ENCODE measurements at regions not wholly inside any gene's neighbourhood (a gene's known extent, or its start where the extent isn't known, plus 50 kb on each side); places are given as distances from the start of the nearest gene placed in this dataset.
"Not testable (repeated sequence)": the region's sequence is repeated elsewhere in the genome, so short reads cannot be mapped to it uniquely, and the experiment has no call there.

DNA sequence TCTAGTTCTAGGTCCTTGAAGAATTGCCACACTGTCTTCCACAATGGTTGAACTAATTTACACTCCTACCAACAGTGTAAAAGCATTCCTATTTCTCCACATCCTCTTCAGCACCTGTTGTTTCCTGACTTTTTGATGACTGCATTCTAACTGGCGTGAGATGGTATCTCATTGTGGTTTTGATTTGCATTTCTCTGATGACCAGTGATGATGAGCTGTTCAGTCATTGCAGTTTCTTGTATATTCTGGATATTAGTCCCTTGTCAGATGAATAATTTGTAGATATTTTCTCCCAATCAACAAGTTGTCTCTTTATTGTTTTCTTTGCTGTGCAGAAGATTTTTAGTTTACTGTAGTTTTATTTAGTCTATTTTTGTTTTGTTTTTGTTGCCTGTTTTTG, 812.3 kb upstream of the ACO1 start:
- H3K9me3 Mint-ChIP-seq: peaks cover 9 to 19% of the 10 kb centered on the region in 2 donors
- DNase-seq, H3K27me3 Mint-ChIP-seq, H3K4me3 Mint-ChIP-seq, H3K4me1 Mint-ChIP-seq, ATAC-seq, H3K27ac Mint-ChIP-seq: not testable (repeated sequence)

GRCh38 chr9:31573561-31573960, 810.9 kb upstream of the ACO1 start:
- Mint-ChIP-seq H3K4me1 (peaks cover 5% of the 10 kb centered on the region), H3K27ac (no peak overlapping the region), H3K4me3 (no peak overlapping the region), H3K27me3 (no peaks in the 10 kb centered on the region), H3K9me3 (peaks cover 9 to 19% of the 10 kb centered on the region in 2 donors)
- ATAC-seq (no peak), DNase-seq (no peak)

GRCh38 chr9:31574006-31574765, 810.3 kb upstream of the ACO1 start:
- H3K4me3 Mint-ChIP-seq: no peak overlapping the region
- no peak overlapping the region for H3K27ac Mint-ChIP-seq
- ATAC-seq (no peak), DNase-seq (no peak)
- H3K27me3 Mint-ChIP-seq: no peaks in the 10 kb centered on the region
- peaks cover 5% of the 10 kb centered on the region for H3K4me1 Mint-ChIP-seq
- H3K9me3 Mint-ChIP-seq: peaks cover 9 to 19% of the 10 kb centered on the region in 2 donors

- DNase-seq (no peak), ATAC-seq (no peak)
- H3K4me3 Mint-ChIP-seq: no peak overlapping the region
- no peak overlapping the region for H3K27ac Mint-ChIP-seq
- H3K27me3 Mint-ChIP-seq: no peaks in the 10 kb centered on the region
- H3K9me3 Mint-ChIP-seq: peaks cover 0 to 10% of the 10 kb centered on the region in 2 donors
- no peaks in the 10 kb centered on the region for H3K4me1 Mint-ChIP-seq
These were observed 802.4 kb upstream of the ACO1 start for GRCh38 chr9:31582071-31582470.

GRCh38 chr9:31582561-31582960, 801.9 kb upstream of the ACO1 start:
- H3K27ac Mint-ChIP-seq: no peak overlapping the region
- no peaks in the 10 kb centered on the region for H3K4me1 Mint-ChIP-seq
- no peak for ATAC-seq
- no peak for DNase-seq
- H3K27me3 Mint-ChIP-seq: no peaks in the 10 kb centered on the region
- H3K4me3 Mint-ChIP-seq: no peak overlapping the region
- H3K9me3 Mint-ChIP-seq: peaks cover 0 to 10% of the 10 kb centered on the region in 2 donors

DNA sequence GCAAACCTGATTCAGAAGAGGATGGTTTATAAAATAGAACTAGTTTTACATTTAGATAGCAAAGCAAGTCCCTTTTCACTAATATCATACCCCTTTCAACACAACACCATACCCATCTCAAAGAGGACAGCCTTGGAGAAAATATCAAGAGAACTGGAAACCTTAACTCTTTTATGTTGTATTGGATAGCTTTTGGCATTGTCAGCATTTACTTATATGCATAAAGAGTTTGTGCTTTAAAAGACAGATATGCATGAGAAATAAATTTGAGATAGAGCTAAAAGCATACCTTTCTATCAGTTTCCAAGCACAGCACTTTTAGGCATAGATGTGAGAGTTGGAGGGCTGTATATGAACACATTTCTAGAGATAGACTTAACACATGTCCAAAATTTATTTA, 799.3 kb upstream of the ACO1 start:
- H3K4me3 Mint-ChIP-seq: no peak overlapping the region
- H3K27ac Mint-ChIP-seq: no peak overlapping the region

GRCh38 chr9:31587146-31587545, 797.3 kb upstream of the ACO1 start:
- H3K4me3 Mint-ChIP-seq: no peak overlapping the region
- no peak for DNase-seq
- no peaks in the 10 kb centered on the region for H3K27me3 Mint-ChIP-seq
- no peak for ATAC-seq
- H3K27ac Mint-ChIP-seq: peak overlapping the region in 1 of 2 donors; percentile 74
- peaks cover 0 to 10% of the 10 kb centered on the region in 2 donors for H3K9me3 Mint-ChIP-seq
- no peaks in the 10 kb centered on the region for H3K4me1 Mint-ChIP-seq

More for the DNA sequence above, 799.3 kb upstream of the ACO1 start:
- H3K27me3 Mint-ChIP-seq: no peaks in the 10 kb centered on the region
- ATAC-seq: no peak
- no peaks in the 10 kb centered on the region for H3K4me1 Mint-ChIP-seq
- H3K9me3 Mint-ChIP-seq: peaks cover 0 to 10% of the 10 kb centered on the region in 2 donors
- DNase-seq: no peak

- Mint-ChIP-seq H3K27ac (no peak overlapping the region), H3K4me1 (no peaks in the 10 kb centered on the region), H3K9me3 (peaks cover 0 to 10% of the 10 kb centered on the region in 2 donors), H3K27me3 (no peaks in the 10 kb centered on the region), H3K4me3 (no peak overlapping the region)
- DNase-seq: no peak
- ATAC-seq: no peak
These were observed 796.4 kb upstream of the ACO1 start for GRCh38 chr9:31588006-31588405.

- Mint-ChIP-seq H3K4me1 (no peaks in the 10 kb centered on the region), H3K27ac (no peak overlapping the region), H3K27me3 (no peaks in the 10 kb centered on the region), H3K4me3 (no peak overlapping the region), H3K9me3 (peaks cover 0 to 4% of the 10 kb centered on the region in 2 donors)
- ATAC-seq (no peak), DNase-seq (no peak)
These were observed 795.7 kb upstream of the ACO1 start for GRCh38 chr9:31588756-31589155.

GRCh38 chr9:31590091-31590490, 794.4 kb upstream of the ACO1 start:
- DNase-seq: no peak

DNA sequence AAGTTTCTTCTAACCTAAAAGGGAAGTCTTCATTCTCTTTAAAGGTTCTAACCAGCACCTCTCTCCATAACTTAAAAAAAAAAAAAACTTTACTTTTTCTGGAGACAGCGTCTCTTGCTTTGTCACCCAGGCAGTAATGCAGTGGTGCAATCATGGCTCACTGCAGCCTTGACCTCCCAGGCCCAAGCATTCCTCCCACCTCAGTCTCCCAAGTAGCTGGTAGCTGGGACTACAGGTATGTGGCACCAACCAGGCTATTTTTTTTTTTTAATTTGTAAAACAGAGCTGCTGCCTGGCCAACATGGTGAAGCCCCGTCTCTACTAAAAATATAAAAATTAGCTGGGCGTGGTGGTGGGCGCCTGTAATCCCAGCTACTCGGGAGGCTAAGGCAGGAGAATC, 787.4 kb upstream of the ACO1 start:
- H3K9me3 Mint-ChIP-seq, H3K27me3 Mint-ChIP-seq, H3K4me1 Mint-ChIP-seq, H3K4me3 Mint-ChIP-seq, ATAC-seq, DNase-seq, H3K27ac Mint-ChIP-seq: not testable (repeated sequence)

More at GRCh38 chr9:31590091-31590490, 794.4 kb upstream of the ACO1 start:
- no peak for ATAC-seq
- no peaks in the 10 kb centered on the region for H3K27me3 Mint-ChIP-seq
- no peak overlapping the region for H3K27ac Mint-ChIP-seq
- H3K4me1 Mint-ChIP-seq: no peaks in the 10 kb centered on the region
- no peaks in the 10 kb centered on the region for H3K9me3 Mint-ChIP-seq
- no peak overlapping the region for H3K4me3 Mint-ChIP-seq

GRCh38 chr9:31597977-31598376, 786.5 kb upstream of the ACO1 start:
- Mint-ChIP-seq H3K4me1 (peaks cover 7% of the 10 kb centered on the region), H3K27ac (no peak overlapping the region), H3K27me3 (no peaks in the 10 kb centered on the region), H3K9me3 (no peaks in the 10 kb centered on the region), H3K4me3 (no peak overlapping the region)
- DNase-seq (peak in 1 of 2 donors; percentile 8), ATAC-seq (peak; percentile 82)

- DNase-seq: no peak
- no peak overlapping the region for H3K27ac Mint-ChIP-seq
- no peaks in the 10 kb centered on the region for H3K27me3 Mint-ChIP-seq
- peaks cover 7% of the 10 kb centered on the region for H3K4me1 Mint-ChIP-seq
- no peak overlapping the region for H3K4me3 Mint-ChIP-seq
- no peak for ATAC-seq
- H3K9me3 Mint-ChIP-seq: peaks cover 2 to 6% of the 10 kb centered on the region in 2 donors
These were observed 782.8 kb upstream of the ACO1 start for GRCh38 chr9:31601666-31602065.

- Mint-ChIP-seq H3K4me3 (no peak overlapping the region), H3K27ac (peak overlapping the region in 1 of 2 donors; percentile 76), H3K9me3 (peaks cover 10% of the 10 kb centered on the region in 2 donors), H3K4me1 (no peaks in the 10 kb centered on the region), H3K27me3 (no peaks in the 10 kb centered on the region)
- DNase-seq: no peak
- no peak for ATAC-seq
These were observed 779.9 kb upstream of the ACO1 start for GRCh38 chr9:31604531-31604930.

- H3K4me1 Mint-ChIP-seq: no peaks in the 10 kb centered on the region
- no peak for DNase-seq
- H3K27me3 Mint-ChIP-seq: no peaks in the 10 kb centered on the region
- H3K27ac Mint-ChIP-seq: peak overlapping the region; percentile 20 to 76
- H3K9me3 Mint-ChIP-seq: peaks cover 10% of the 10 kb centered on the region in 2 donors
- no peak for ATAC-seq
- no peak overlapping the region for H3K4me3 Mint-ChIP-seq
These were observed 779.3 kb upstream of the ACO1 start for GRCh38 chr9:31605164-31605563.

DNA sequence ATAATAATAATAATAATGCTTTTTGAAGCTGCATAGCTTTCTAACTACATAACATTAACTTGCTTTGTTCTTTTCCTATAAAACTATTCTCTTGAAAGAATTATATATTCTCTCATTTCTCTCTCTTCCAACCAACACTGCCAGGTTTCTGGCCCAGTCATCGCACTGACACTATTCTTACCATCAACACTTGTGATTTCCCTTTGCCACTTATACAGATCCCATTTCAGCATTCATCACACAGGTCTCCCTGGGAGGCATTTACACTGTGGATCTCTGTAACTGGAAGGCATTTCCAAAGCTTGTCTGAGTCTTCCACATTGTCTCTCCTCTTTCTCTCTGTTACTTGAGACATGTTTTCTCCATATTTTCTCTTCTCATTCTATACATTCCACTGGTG, 777.8 kb upstream of the ACO1 start:
- Mint-ChIP-seq H3K9me3 (peaks cover 10% of the 10 kb centered on the region in 2 donors), H3K4me1 (no peaks in the 10 kb centered on the region), H3K27ac (no peak overlapping the region), H3K27me3 (no peaks in the 10 kb centered on the region), H3K4me3 (no peak overlapping the region)
- DNase-seq: no peak
- no peak for ATAC-seq

DNA sequence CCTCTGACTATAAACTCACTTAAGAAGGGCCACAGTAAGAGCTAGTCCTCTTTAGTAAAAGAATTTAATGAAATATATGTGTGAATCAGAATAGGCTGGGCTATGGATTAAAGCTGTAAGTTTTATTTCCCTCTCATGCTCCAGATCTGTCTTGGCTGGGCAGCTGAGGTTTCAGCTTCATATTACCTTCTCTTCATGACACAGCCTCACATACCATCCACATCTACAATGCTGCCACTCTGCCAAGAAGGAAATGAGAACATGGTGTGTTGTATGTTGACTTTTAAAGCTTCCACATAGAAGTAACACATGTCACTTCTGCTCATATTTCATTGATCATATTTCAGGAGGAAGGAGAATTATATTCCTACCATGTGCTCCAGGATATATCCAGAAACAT, 776.0 kb upstream of the ACO1 start:
- Mint-ChIP-seq H3K4me3 (no peak overlapping the region), H3K27me3 (no peaks in the 10 kb centered on the region), H3K9me3 (peaks cover 10% of the 10 kb centered on the region in 2 donors), H3K4me1 (no peaks in the 10 kb centered on the region), H3K27ac (no peak overlapping the region)
- no peak for DNase-seq
- no peak for ATAC-seq

Measured in stimulated activated naive CD8-positive, alpha-beta T cell treated with anti-CD3 and anti-CD28 coated beads, Interleukin-15, amount 100 ng/mL, for 72 hours (primary cell).